DMS 273 (cell line): ENCODE measurements at regions not wholly inside any gene's neighbourhood (a gene's known extent, or its start where the extent isn't known, plus 50 kb on each side); places are given as distances from the start of the nearest gene placed in this dataset.
A peak's percentile ranks its signal among the peaks of the same experiment; 100 is the strongest.
"Not testable (repeated sequence)": the region's sequence is repeated elsewhere in the genome, so short reads cannot be mapped to it uniquely, and the experiment has no call there.

Source experiments
- DNase-seq: peaks from one replicate; lab custom pipeline; 2025; ENCODE audit not compliant: unreplicated experiment; lab: John Stamatoyannopoulos, UW

DNA sequence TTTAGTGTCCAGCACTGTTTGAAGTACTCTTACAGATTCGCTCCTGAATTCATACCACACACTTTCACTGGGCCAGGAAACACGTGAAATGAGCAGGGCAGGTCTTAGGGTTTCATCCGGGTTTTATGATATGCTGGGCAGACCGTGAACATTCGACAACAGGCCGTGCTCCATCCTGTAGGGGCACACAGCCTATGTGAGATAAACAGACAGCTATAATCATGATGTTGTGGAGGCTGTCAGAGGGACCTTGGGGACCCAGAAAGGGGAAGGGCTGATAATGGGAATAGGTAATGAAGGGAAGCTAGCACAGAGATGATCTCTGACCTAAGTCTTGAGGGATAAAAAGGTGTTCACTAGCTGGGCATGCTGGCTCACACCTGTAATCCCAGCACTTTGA lies 110.4 kb downstream of the RIN2 start:
- DNase-seq: no peak

DNA sequence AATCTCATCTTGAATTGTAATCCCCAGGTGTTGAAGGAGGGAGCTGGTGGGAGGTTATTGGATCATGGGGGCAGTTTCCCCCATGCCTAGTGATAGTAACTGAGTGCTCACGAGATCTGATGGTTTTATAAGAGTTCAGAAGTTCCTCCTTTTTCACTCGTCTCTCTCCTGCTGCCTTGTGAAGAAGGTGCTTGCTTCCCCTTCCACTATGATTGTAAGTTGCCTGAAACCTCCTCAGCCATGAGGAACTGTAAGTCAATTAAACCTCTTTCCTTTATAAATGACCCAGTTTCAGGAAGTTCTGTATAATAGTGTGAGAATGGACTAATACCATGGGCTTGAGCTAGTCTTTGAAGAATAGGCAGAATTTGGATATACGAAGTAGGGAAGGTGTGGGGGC lies 113.9 kb downstream of the RIN2 start:
- DNase-seq: no peak

GRCh38 chr20:19874040-19874727 lies 116.1 kb downstream of the RIN2 start:
- no peak for DNase-seq

DNA sequence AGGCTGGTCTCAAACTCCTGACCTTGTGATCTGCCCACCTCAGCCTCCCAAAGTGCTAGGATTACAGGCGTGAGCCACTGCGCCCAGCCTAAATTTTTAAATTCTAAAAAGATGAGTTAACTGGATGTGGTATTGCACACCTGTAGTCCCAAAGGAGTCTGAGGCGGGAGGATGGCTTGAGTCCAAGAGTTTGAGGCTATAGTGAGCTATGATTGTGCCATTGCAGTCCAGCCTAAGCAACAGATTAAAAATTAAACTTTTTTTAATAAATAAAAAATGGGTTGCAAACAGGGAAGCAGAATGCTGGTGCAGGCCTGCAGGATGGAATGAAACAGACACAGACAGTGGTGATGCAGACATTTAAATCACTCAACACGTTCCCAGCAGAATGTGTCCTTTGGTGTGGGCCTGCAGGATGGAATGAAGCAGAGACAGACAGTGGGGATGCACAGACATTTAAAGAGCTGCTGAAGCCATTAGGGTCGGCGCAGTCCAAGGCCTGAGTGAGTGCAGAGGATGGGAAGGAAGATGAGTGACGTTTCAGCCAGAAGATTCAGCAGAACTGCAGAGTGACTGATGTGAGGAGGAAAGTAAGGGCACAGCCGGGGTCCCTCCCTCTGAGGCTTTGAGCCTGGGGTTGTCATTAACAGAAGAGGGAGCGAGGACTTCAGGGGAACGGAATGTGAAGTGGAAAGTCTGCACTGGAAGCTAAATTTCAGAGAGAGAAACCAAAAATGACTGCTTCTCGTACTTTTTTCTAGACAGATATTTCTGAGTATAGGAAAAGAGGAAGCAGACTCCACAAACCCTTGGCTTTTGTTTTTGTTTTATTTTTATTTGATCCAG lies 117.5 kb downstream of the RIN2 start:
- no peak for DNase-seq

DNA sequence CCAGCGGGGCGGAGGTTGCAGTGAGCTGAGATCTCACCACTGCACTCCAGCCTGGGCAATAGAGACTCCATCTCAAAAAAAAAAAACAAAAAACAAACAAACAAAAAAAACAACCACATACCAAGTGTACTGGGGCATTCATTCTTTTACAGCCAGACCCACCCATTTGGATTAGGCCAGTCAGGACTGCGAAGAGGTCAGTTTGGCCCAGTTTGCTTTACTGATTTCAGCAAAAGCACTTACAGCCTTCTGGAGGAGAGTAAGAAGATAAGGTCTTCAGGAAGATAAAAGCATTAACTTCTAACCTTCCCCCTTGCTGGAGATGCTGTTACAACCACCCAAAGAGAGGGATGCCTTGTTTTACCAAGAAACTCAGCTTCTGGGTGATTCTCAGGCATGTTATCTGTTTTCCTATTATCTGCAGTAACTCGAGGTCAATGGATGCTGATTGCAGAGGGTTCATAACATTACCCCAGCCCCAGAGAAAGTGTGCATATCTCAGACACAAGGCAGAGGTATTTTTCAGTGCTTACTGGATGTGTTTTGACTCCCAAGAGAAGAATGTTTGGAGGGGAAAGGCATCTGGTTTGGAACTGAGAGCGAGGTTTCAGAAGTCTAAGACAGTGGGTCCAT lies 118.9 kb downstream of the RIN2 start:
- DNase-seq: no peak

DNA sequence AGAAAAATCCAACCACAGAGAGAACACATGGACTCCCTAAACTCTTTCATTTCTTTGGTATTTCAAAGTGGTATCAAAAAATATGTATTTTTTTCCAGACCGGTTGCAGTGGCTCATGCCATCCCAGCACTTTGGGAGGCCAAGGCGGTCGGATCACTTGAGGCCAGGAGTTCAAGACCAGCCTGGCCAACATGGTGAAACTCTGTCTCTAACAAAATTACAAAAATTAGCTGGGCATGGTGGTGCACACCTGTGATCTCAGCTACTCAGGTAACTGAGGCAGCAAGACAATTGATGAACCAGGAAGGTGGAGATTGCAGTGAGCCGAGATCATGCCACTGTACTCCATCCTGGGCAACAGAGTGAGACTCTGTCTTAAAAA lies 121.8 kb downstream of the RIN2 start:
- not testable (repeated sequence) for DNase-seq

GRCh38 chr20:19880256-19881079 lies 122.4 kb downstream of the RIN2 start:
- no peak for DNase-seq

- no peak for DNase-seq
Observed at GRCh38 chr20:19881080-19881840, 123.2 kb downstream of the RIN2 start.

GRCh38 chr20:19881990-19882389 lies 123.9 kb downstream of the RIN2 start:
- DNase-seq: no peak

DNA sequence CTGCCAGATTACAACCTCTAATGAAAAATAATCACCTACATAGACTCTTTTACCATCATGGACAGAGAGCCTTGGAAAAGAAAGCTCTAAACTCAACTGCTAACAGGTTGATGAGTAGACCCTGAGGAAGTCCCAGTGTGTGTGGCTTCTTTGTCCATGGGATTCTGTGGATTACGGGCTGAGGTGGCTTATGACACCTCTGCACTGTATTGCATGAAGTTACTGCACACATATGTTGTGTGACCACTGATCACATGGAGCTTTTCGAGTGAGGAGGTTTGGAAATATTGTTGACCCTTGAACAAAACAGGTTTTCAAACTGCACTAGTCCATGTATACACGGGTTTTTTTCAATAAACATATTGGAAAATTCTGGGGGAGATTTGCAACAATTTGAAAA lies 124.4 kb downstream of the RIN2 start:
- no peak for DNase-seq

DNA sequence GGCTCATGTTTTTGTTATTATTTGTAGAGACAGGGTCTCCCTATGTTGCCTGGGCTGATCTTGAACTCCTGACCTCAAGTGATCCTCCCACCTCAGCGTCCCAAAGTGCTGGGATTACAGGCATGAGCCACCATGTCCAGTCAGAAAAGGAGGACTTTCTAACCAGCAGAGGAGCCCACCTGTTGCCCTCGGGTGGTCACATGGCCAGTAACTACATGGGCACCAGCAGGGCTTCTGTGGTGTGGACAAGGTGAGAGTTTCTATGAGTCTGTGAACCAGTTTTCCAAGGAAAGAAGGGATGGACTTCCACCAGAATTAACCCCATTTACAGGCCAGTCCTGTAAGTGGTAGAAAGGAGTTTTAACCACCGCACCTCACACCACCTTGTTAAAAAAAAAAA lies 125.4 kb downstream of the RIN2 start:
- DNase-seq: no peak

- no peak for DNase-seq
Observed at GRCh38 chr20:19885594-19885938, 127.5 kb downstream of the RIN2 start.

DNA sequence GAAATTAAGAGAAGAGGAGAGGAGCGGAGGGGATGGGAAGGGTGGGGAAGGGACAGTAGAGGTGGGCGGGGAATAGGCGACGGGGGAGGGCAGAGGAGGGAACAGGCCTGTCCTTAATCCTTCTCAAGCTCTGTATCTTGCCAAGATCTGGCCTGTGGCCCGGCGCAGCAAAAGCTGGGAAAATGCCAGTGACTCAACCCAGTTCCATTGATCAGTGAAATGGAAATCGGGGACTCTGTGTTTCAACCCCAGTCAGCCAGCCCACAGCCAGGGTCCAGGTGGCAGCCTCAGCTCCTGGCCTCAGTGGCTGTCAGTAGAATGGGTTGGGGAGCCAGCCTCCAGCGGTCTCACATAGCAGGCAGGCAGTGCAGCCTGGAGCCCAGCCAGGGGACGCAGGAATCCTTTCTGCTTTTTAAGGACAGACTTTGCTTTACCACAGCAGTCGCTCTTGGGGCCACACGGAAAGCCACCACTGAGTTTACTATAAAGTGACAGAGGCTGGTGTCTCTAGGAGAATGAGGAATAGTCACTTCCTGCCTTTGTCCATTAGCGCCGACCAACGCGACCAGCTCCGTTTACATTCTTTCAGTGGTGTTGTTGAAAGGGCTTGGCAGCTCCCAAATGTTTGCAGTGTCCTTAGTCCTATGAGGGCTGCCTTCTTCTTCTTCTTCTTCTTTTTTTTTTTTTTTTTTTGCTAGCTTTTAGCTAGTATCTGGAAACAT lies 128.0 kb downstream of the RIN2 start:
- peak; percentile 23 for DNase-seq

GRCh38 chr20:19886661-19887288 lies 128.7 kb downstream of the RIN2 start:
- DNase-seq: peak; percentile 25

- no peak for DNase-seq
Observed at GRCh38 chr20:19887556-19888268, 129.4 kb upstream of the NAA20 start.

- DNase-seq: peak; percentile 5
Observed at GRCh38 chr20:19888269-19888671, 128.9 kb upstream of the NAA20 start.

DNA sequence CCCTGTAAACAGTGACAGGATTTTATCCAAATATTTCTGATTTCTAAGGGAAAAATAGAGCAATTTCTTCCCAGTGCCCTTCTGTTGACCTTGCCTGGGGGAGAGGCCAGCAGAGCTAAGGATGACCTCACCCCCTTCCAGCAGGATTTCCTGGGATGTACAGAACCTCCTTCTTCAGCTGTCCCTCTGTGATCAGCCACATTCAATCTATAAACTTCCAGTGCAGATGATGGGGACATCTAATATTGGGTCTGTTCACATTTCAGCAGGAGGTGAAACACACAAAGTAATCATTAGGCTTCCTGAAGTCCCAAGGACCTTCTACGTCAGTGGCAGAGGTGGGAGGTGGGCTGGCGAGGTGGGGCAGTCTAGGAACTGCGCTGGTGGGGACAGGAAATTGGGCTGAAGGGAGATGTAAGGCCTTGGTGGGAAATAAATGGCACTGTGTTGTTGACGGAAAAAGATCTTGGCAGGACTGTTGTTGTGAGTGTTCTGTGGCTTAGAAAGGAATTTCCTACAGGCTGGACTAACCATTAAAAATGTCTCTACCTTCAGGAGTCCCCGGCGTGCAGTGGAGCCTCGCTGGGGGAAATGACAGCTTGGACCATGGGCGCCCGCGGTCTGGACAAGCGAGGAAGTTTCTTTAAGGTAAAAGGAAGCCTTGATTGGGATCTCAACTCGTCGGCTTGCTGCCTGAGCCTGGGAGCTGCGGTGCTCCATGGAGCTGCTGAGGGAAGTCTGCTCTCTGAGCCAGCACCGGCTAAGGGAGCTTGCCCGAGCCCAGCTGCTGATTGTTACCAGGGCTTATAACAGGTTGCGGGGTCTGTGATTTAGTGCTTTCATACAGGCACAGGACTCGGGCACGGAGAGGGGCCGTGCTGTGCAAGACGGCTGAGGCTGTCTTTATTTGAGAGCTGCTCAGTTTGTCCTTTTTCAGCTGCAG lies 127.9 kb upstream of the NAA20 start:
- peak; percentile 14 for DNase-seq
